GM12878 (cell line): ENCODE measurements at regions not wholly inside any gene's neighbourhood (a gene's known extent, or its start where the extent isn't known, plus 50 kb on each side); places are given as distances from the start of the nearest gene placed in this dataset.

Experiments
- CEBPB ChIP-seq, 2 experiments: fragments of 150-350 bp in 1 of 2; IDR thresholded peaks; 2 replicates each; pipeline ENCODE4 v1.6.1; 2012 to 2014; ENCODE audit warnings: low read depth in 2 of 2, low read length in 2 of 2, borderline replicate concordance in 1 of 2, inconsistent platforms in 1 of 2
- ESRRA ChIP-seq: IDR thresholded peaks from 2 replicates; pipeline ENCODE4 v1.6.1; 2012; ENCODE audit warnings: mild to moderate bottlenecking, low read length, improper control_type of control experiment
- MTA3 ChIP-seq: IDR thresholded peaks from 2 replicates; pipeline ENCODE4 v1.6.1; 2012; ENCODE audit warnings: low read length, inconsistent platforms, borderline replicate concordance
- SPI1 ChIP-seq: IDR thresholded peaks from 2 replicates; pipeline ENCODE4 v1.6.1; 2011; ENCODE audit warnings: low read depth, mild to moderate bottlenecking, low read length, moderate library complexity, borderline replicate concordance; ENCODE audit not compliant: insufficient read depth
- ZNF274 ChIP-seq: IDR thresholded peaks from one replicate; pipeline ENCODE4 v1.8.0; 2011; ENCODE audit not compliant: insufficient read length, insufficient read depth

- TF ChIP-seq ESRRA (no peak), ZNF274 (no peak), SPI1 (no peak), MTA3 (no peak), CEBPB (IDR thresholded peaks at IDR 0.05; ENCODE audit: borderline replicate concordance in 1 of 2, low read depth in 2 of 2, low read length in 2 of 2) (no peak)
These were observed 88.7 kb upstream of the UBL3 start for GRCh38 chr13:29939158-29939557.
